HepG2 (cell line): ENCODE measurements at regions not wholly inside any gene's neighbourhood (a gene's known extent, or its start where the extent isn't known, plus 50 kb on each side); places are given as distances from the start of the nearest gene placed in this dataset.

Experiments
- ATAC-seq: fragments of 200-7000 bp; cut with Tn5 transposase; 3 replicates; pipeline ENCODE4 v1.9.1; 2020; ENCODE audit warnings: mild to moderate bottlenecking, moderate library complexity
- BruUV-seq: library from RNA; stranded (reverse); fragments of 400-500 nt; replicated peaks from 2 replicates; lab custom pipeline; 2021; lab: Mats Ljungman, UMichigan
- CTCF ChIA-PET: fragments of 300-600 bp; formaldehyde crosslinking; extraction: SDS; loops from one replicate; lab custom pipeline; 2021; ENCODE audit warnings: low total read pairs, inconsistent platforms, low intra/inter-chr PET ratio; lab: Yijun Ruan, JAX
- POLR2A ChIA-PET: fragments of 350-600 bp; sonication (Branson Sonifier 250); formaldehyde crosslinking; loops from one replicate; lab custom pipeline; 2020; ENCODE audit warnings: antibody characterized with exemption, inconsistent platforms; lab: Yijun Ruan, JAX
- DNase-seq: peaks from one replicate; pipeline ENCODE4 v3.0.0-alpha.2; 2015; ENCODE audit warnings: low spot score
- FAIRE-seq: peaks from 3 replicates; lab custom pipeline; 2011; peaks lifted over from hg19 to GRCh38; lab: Jason Lieb, UNC
- H2AFZ ChIP-seq: one replicate; pipeline ENCODE4 v1.6.1; 2011; ENCODE audit warnings: low read length, inconsistent platforms
- H3K27ac ChIP-seq: fragments of 300-600 bp; 3 replicates; pipeline ENCODE4 v1.8.0; 2011; ENCODE audit warnings: mixed run types, mild to moderate bottlenecking, mixed read lengths, low read length, inconsistent platforms; ENCODE audit not compliant: insufficient read depth; ENCODE audit errors: extremely low read length
- H3K27me3 ChIP-seq, 2 experiments: fragments of 200-600 bp in 1 of 2; 2 replicates in 1 of 2; 3 replicates in 1 of 2; pipeline versions ENCODE4 v1.6.0 to v1.8.0; 2011; ENCODE audit warnings: low read length in 2 of 2, mild to moderate bottlenecking in 2 of 2, moderate library complexity in 2 of 2, inconsistent platforms in 1 of 2; ENCODE audit not compliant: insufficient read depth in 2 of 2, control insufficient read depth in 1 of 2
- H3K36me3 ChIP-seq, 2 experiments: fragments of 200-600 bp in 1 of 2; replicated peaks in 1 of 2; 2 replicates in 1 of 2; 3 replicates in 1 of 2; pipeline versions ENCODE4 v1.5.1 to v1.8.0; 2011; ENCODE audit warnings: low read length in 2 of 2, inconsistent platforms in 1 of 2; ENCODE audit not compliant: insufficient read depth in 2 of 2, control insufficient read depth in 1 of 2
- H3K4me1 ChIP-seq: 2 replicates; pipeline ENCODE4 v1.5.1; 2012; ENCODE audit warnings: low read length, inconsistent platforms; ENCODE audit not compliant: insufficient read depth
- H3K4me2 ChIP-seq: 2 replicates; pipeline ENCODE4 v1.6.0; 2011; ENCODE audit warnings: low read depth, low read length, inconsistent platforms
- H3K4me3 ChIP-seq, 3 experiments: fragments of 200-600 bp in 1 of 3; sonication (generic), shearing (Covaris generic) in 1 of 3; replicated peaks in 1 of 3; 2 replicates each; pipeline ENCODE4 v1.5.1; 2011 to 2016; ENCODE audit warnings: low read length in 3 of 3, inconsistent platforms in 2 of 3, low read depth in 2 of 3, mild to moderate bottlenecking in 2 of 3, control low read depth in 1 of 3, mixed read lengths in 1 of 3; ENCODE audit not compliant: insufficient read depth in 1 of 3
- H3K79me2 ChIP-seq: one replicate; pipeline ENCODE4 v1.6.1; 2011; ENCODE audit warnings: low read length, inconsistent platforms; ENCODE audit not compliant: insufficient read depth
- H3K9ac ChIP-seq: 2 replicates; pipeline ENCODE4 v1.6.0; 2011; ENCODE audit warnings: mild to moderate bottlenecking, low read depth, low read length, inconsistent platforms; ENCODE audit not compliant: insufficient read depth
- H3K9me3 ChIP-seq: 2 replicates; pipeline ENCODE4 v1.5.1; 2012; ENCODE audit warnings: mild to moderate bottlenecking, low read length
- H4K20me1 ChIP-seq: 2 replicates; pipeline ENCODE4 v1.6.0; 2011; ENCODE audit warnings: inconsistent platforms, mild to moderate bottlenecking, low read length, moderate library complexity; ENCODE audit not compliant: insufficient read depth
- CEBPG ChIP-seq: IDR thresholded peaks from 2 replicates; pipeline ENCODE4 v1.6.1; 2016
- ESRRA ChIP-seq: sonication (generic); formaldehyde crosslinking; IDR thresholded peaks from 2 replicates; pipeline ENCODE4 v1.5.1; 2020; ENCODE audit warnings: mild to moderate bottlenecking, low read depth, missing genetic modification reagents
- IRF2 ChIP-seq: IDR thresholded peaks from 2 replicates; pipeline ENCODE4 v1.6.1; 2018; ENCODE audit warnings: missing genetic modification reagents, missing compliant biosample characterization
- PHF21A ChIP-seq: sonication (generic); formaldehyde crosslinking; IDR thresholded peaks from 2 replicates; pipeline ENCODE4 v1.5.0; 2020; ENCODE audit warnings: mild to moderate bottlenecking, missing genetic modification reagents
- SUZ12 ChIP-seq: fragments of 150-350 bp; IDR thresholded peaks from 2 replicates; pipeline ENCODE4 v1.6.1; 2014; ENCODE audit warnings: low read depth, low read length
- ZSCAN29 ChIP-seq: sonication (generic); formaldehyde crosslinking; conservative IDR thresholded peaks from 2 replicates; pipeline ENCODE4 v1.4.0; 2020; ENCODE audit warnings: mild to moderate bottlenecking, missing genetic modification reagents
- WGBS: methylation state at CpG from one replicate; pipeline ENCODE4 v1.1.6; 2017; ENCODE audit warnings: low lambda C conversion rate; 5-methylcytosine and 5-hydroxymethylcytosine counted together
- in situ Hi-C: cut with HindIII; loops from 2 replicates; pipeline ENCODE4 v1.10.0; 2017; ENCODE audit warnings: low pct_unique_long_range_greater_than_20kb; ENCODE audit not compliant: extremely low pct_ligation_motif_present
- intact Hi-C: fragments of 100-400 bp; cut with micrococcal nuclease; formaldehyde crosslinking; loops from one replicate; pipeline ENCODE4 v1.10.0; 2022; ENCODE audit not compliant: unreplicated experiment
- TF ChIP-seq, protein P1 (sequence below): sonication (generic); formaldehyde crosslinking; IDR thresholded peaks from 2 replicates; pipeline ENCODE4 v1.4.0; 2020; ENCODE audit warnings: missing genetic modification reagents; ENCODE audit errors: not compliant biosample characterization
- TF ChIP-seq, protein P2 (sequence below): sonication (generic); formaldehyde crosslinking; IDR thresholded peaks from 2 replicates; pipeline ENCODE4 v1.8.0; 2022; ENCODE audit warnings: missing genetic modification reagents, mild to moderate bottlenecking, moderate library complexity, borderline replicate concordance
- TF ChIP-seq, protein P3 (sequence below), 2 experiments: fragments of 450-650 bp in 1 of 2; sonication (generic) in 1 of 2; formaldehyde crosslinking in 1 of 2; IDR thresholded peaks; 2 replicates each; pipeline versions ENCODE4 v1.6.1 to v1.8.0; 2016 to 2022; ENCODE audit warnings: antibody characterized with exemption in 1 of 2, mild to moderate bottlenecking in 1 of 2, missing genetic modification reagents in 1 of 2

DNA sequence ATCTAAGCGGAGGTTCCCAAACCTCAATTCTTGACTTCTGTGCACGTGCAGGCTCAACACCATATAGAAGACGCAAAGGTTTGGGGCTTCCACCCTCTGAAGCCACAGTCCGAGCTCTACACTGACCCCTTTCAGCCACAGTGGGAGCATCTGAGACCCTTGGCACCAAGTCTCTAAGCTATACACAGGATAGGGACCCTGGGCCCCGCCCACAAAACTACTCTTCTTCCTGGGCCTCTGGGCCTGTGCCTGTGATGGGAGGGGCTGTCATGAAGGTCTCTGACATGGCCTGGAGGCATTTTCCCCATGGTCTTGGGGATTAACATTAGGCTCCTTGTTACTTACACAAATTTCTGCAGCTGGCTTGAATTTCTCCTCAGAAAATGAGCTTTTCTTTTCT is 1374.1 kb upstream of the NXPH2 start:
- ChIA-PET POLR2A (no interaction called here), CTCF (no interaction called here)
- H3K27ac ChIP-seq = no peak overlapping the region
- H3K4me3 ChIP-seq = no peak overlapping the region
- no peaks in the 10 kb centered on the region for H3K79me2 ChIP-seq
- in situ Hi-C loops (no loop called here), intact Hi-C loops (no loop called here)
- H3K36me3 ChIP-seq = no peaks in the 10 kb centered on the region
- H2AFZ ChIP-seq = no peak overlapping the region
- H3K4me1 ChIP-seq = no peaks in the 10 kb centered on the region
- H3K4me2 ChIP-seq = no peak overlapping the region
- FAIRE-seq (no peak), DNase-seq (no peak), ATAC-seq (no peak)
- no TSS peak for BruUV-seq
- no peaks in the 10 kb centered on the region for H4K20me1 ChIP-seq
- H3K9ac ChIP-seq = no peak overlapping the region
- WGBS = 14% methylated on average over 5 of the region's 5 CpGs
- no peaks in the 10 kb centered on the region for H3K9me3 ChIP-seq
- H3K27me3 ChIP-seq = no peaks in the 10 kb centered on the region
- TF ChIP-seq, protein P1, sequence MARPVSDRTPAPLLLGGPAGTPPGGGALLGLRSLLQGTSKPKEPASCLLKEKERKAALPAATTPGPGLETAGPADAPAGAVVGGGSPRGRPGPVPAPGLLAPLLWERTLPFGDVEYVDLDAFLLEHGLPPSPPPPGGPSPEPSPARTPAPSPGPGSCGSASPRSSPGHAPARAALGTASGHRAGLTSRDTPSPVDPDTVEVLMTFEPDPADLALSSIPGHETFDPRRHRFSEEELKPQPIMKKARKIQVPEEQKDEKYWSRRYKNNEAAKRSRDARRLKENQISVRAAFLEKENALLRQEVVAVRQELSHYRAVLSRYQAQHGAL (CRISPR knock-in tag) = no peak
- TF ChIP-seq PHF21A (CRISPR knock-in tag) (no peak), CEBPG (CRISPR knock-in tag) (no peak), SUZ12 (no peak), ZSCAN29 (CRISPR knock-in tag) (no peak), IRF2 (CRISPR knock-in tag) (no peak), ESRRA (CRISPR knock-in tag) (no peak)
- TF ChIP-seq, protein P2, sequence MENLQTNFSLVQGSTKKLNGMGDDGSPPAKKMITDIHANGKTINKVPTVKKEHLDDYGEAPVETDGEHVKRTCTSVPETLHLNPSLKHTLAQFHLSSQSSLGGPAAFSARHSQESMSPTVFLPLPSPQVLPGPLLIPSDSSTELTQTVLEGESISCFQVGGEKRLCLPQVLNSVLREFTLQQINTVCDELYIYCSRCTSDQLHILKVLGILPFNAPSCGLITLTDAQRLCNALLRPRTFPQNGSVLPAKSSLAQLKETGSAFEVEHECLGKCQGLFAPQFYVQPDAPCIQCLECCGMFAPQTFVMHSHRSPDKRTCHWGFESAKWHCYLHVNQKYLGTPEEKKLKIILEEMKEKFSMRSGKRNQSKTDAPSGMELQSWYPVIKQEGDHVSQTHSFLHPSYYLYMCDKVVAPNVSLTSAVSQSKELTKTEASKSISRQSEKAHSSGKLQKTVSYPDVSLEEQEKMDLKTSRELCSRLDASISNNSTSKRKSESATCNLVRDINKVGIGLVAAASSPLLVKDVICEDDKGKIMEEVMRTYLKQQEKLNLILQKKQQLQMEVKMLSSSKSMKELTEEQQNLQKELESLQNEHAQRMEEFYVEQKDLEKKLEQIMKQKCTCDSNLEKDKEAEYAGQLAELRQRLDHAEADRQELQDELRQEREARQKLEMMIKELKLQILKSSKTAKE = no peak
- TF ChIP-seq, protein P3, sequence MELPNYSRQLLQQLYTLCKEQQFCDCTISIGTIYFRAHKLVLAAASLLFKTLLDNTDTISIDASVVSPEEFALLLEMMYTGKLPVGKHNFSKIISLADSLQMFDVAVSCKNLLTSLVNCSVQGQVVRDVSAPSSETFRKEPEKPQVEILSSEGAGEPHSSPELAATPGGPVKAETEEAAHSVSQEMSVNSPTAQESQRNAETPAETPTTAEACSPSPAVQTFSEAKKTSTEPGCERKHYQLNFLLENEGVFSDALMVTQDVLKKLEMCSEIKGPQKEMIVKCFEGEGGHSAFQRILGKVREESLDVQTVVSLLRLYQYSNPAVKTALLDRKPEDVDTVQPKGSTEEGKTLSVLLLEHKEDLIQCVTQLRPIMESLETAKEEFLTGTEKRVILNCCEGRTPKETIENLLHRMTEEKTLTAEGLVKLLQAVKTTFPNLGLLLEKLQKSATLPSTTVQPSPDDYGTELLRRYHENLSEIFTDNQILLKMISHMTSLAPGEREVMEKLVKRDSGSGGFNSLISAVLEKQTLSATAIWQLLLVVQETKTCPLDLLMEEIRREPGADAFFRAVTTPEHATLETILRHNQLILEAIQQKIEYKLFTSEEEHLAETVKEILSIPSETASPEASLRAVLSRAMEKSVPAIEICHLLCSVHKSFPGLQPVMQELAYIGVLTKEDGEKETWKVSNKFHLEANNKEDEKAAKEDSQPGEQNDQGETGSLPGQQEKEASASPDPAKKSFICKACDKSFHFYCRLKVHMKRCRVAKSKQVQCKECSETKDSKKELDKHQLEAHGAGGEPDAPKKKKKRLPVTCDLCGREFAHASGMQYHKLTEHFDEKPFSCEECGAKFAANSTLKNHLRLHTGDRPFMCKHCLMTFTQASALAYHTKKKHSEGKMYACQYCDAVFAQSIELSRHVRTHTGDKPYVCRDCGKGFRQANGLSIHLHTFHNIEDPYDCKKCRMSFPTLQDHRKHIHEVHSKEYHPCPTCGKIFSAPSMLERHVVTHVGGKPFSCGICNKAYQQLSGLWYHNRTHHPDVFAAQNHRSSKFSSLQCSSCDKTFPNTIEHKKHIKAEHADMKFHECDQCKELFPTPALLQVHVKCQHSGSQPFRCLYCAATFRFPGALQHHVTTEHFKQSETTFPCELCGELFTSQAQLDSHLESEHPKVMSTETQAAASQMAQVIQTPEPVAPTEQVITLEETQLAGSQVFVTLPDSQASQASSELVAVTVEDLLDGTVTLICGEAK (IDR thresholded peaks at IDR 0.05) = no peak
- TF ChIP-seq, protein P3 (CRISPR knock-in tag; IDR thresholded peaks at IDR 0.05) = no peak
